ENCODE measurements at regions not wholly inside any gene's neighbourhood (a gene's known extent, or its start where the extent isn't known, plus 50 kb on each side); places are given as distances from the start of the nearest gene placed in this dataset.

DNA sequence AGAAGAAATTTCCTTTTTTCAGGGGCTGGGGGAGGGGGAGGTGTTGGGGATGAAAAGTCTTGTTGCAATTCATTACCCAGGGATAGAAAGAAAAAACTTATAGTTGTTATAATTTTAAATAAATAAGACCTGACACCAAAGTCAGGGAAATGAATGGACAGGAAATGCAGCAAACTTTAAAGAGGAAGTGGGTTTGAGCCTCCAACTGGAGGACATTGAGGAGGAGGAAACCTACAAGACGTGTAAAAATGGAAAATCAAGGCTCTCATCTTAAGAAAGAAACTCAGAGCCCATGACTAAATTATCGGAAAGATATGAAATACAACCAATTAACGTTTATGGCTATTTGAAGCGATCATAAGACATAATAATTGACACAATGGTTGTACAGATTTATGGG is 54.4 kb downstream of the NIBAN1 start:
- POLR2A ChIA-PET = no interaction called here
- H4K20me1 ChIP-seq (ENCODE audit: insufficient read depth) = no peaks in the 10 kb centered on the region
- H3K9ac ChIP-seq (ENCODE audit: low read length) = no peak overlapping the region
- RAD21 ChIA-PET (ENCODE audit: low non-redundant PET in 1 of 2, low total read pairs in 2 of 2, uncharacterized antibody in 2 of 2, unreplicated experiment in 2 of 2) = no interaction called here
- no peak overlapping the region for H3K27ac ChIP-seq (ENCODE audit: low read depth, low read length)
- H3K79me2 ChIP-seq (ENCODE audit: insufficient read depth, low read length) = no peaks in the 10 kb centered on the region
- no peaks in the 10 kb centered on the region for H3K9me3 ChIP-seq (ENCODE audit: control insufficient read depth in 1 of 2, insufficient read depth in 1 of 2, low read depth in 1 of 2, low read length in 2 of 2)
- H3K36me3 ChIP-seq (ENCODE audit: control insufficient read depth in 1 of 2, insufficient read depth in 2 of 2, low read length in 2 of 2) = no peaks in the 10 kb centered on the region
- H3K27me3 ChIP-seq (ENCODE audit: insufficient read depth, low read length) = no peaks in the 10 kb centered on the region
- intact Hi-C loops (cut with micrococcal nuclease) = no loop called here
- no peak for DNase-seq (ENCODE audit: low read depth, low spot score)
- no peak overlapping the region for H3K4me3 ChIP-seq (replicated peaks in 1 of 2; ENCODE audit: low read depth in 1 of 2, low read length in 2 of 2)
- TF ChIP-seq SP1 (IDR thresholded peaks at IDR 0.05; ENCODE audit: low read depth) = no peak
- TF ChIP-seq SIN3A (IDR thresholded peaks at IDR 0.05; ENCODE audit: low read depth) = no peak
- TF ChIP-seq EZH2phosphoT487 (IDR thresholded peaks at IDR 0.05; ENCODE audit: borderline replicate concordance) = no peak
- no peak for TF ChIP-seq EZH2 (IDR thresholded peaks at IDR 0.05)
- no peak for TF ChIP-seq SRF (IDR thresholded peaks at IDR 0.05; ENCODE audit: low read depth)
- TF ChIP-seq POLR2A (IDR thresholded peaks at IDR 0.05; ENCODE audit: borderline replicate concordance, extremely low read depth, insufficient read depth, insufficient read length) = no peak
- TF ChIP-seq RAD21 (IDR thresholded peaks at IDR 0.05; ENCODE audit: low read depth) = no peak
- TF ChIP-seq, protein P1, sequence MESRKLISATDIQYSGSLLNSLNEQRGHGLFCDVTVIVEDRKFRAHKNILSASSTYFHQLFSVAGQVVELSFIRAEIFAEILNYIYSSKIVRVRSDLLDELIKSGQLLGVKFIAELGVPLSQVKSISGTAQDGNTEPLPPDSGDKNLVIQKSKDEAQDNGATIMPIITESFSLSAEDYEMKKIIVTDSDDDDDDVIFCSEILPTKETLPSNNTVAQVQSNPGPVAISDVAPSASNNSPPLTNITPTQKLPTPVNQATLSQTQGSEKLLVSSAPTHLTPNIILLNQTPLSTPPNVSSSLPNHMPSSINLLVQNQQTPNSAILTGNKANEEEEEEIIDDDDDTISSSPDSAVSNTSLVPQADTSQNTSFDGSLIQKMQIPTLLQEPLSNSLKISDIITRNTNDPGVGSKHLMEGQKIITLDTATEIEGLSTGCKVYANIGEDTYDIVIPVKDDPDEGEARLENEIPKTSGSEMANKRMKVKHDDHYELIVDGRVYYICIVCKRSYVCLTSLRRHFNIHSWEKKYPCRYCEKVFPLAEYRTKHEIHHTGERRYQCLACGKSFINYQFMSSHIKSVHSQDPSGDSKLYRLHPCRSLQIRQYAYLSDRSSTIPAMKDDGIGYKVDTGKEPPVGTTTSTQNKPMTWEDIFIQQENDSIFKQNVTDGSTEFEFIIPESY (IDR thresholded peaks at IDR 0.05; ENCODE audit: extremely low read depth, insufficient replicate concordance, low read length) = no peak
- no peak for TF ChIP-seq MAX (IDR thresholded peaks at IDR 0.05)
- no peak for TF ChIP-seq ELF1 (IDR thresholded peaks at IDR 0.05; ENCODE audit: borderline replicate concordance, low read depth)
- TF ChIP-seq EGR1 (IDR thresholded peaks at IDR 0.05; ENCODE audit: low read depth) = no peak
- BruUV-seq (replicated peaks) = no TSS peak
- no peak overlapping the region for H2AFZ ChIP-seq (ENCODE audit: low read depth, low read length, poor library complexity, severe bottlenecking)
- ATAC-seq = no peak
- CTCF ChIA-PET = no interaction called here
- no peak overlapping the region for H3K4me2 ChIP-seq (ENCODE audit: low read length)
- H3K9me2 ChIP-seq (ENCODE audit: insufficient read depth) = no peaks in the 10 kb centered on the region
- no peaks in the 10 kb centered on the region for H3K4me1 ChIP-seq (ENCODE audit: control insufficient read depth in 1 of 2, insufficient read depth in 2 of 2, low read length in 2 of 2)
